K562 (cell line): ENCODE measurements at regions not wholly inside any gene's neighbourhood (a gene's known extent, or its start where the extent isn't known, plus 50 kb on each side); places are given as distances from the start of the nearest gene placed in this dataset.

ENCODE experiments used
- ATAC-seq: fragments of 200-7000 bp; cut with Tn5 transposase; 3 replicates; pipeline ENCODE4 v1.9.1; 2020; ENCODE audit warnings: moderate library complexity
- BruUV-seq: library from RNA; stranded (reverse); fragments of 400-500 nt; replicated peaks from 2 replicates; lab custom pipeline; 2021; lab: Mats Ljungman, UMichigan
- CTCF ChIA-PET: fragments of 300-600 bp; formaldehyde crosslinking; extraction: SDS; loops from one replicate; lab custom pipeline; 2021; ENCODE audit warnings: low intra/inter-chr PET ratio; lab: Yijun Ruan, JAX
- POLR2A ChIA-PET: fragments of 300-600, 350-650 bp; sonication (Branson Sonifier 250); formaldehyde crosslinking; extraction: SDS; loops from one replicate; lab custom pipeline; 2021; ENCODE audit warnings: antibody characterized with exemption, inconsistent platforms; lab: Yijun Ruan, JAX
- DNase-seq, 4 experiments: peaks; one replicate each; pipeline versions ENCODE4 v3.0.0 to v3.0.0-alpha.2; 2011 to 2018; ENCODE audit warnings: low spot score in 3 of 4, mixed read lengths in 3 of 4; ENCODE audit errors: extremely low read depth in 1 of 4
- FAIRE-seq: peaks from 2 replicates; lab custom pipeline; 2011; peaks lifted over from hg19 to GRCh38; lab: Jason Lieb, UNC
- H2AFZ ChIP-seq: 2 replicates; pipeline ENCODE4 v1.6.0; 2011; ENCODE audit warnings: low read depth, low read length, control low read depth, inconsistent platforms
- H3K27ac ChIP-seq: fragments of 200-600 bp; 3 replicates; pipeline ENCODE4 v1.8.0; 2011; ENCODE audit warnings: low read depth, mild to moderate bottlenecking, control low read depth, inconsistent platforms, low read length, moderate library complexity, mixed read lengths; ENCODE audit errors: extremely low read depth
- H3K27me3 ChIP-seq, 2 experiments: fragments of 300-600 bp in 1 of 2; 2 replicates in 1 of 2; 3 replicates in 1 of 2; pipeline versions ENCODE4 v1.6.0 to v1.8.0; 2011; ENCODE audit warnings: inconsistent platforms in 2 of 2, low read length in 2 of 2, mild to moderate bottlenecking in 1 of 2, mixed read lengths in 1 of 2, moderate library complexity in 1 of 2; ENCODE audit not compliant: control insufficient read depth in 2 of 2, insufficient read depth in 2 of 2
- H3K36me3 ChIP-seq: fragments of 300-600 bp; 3 replicates; pipeline ENCODE4 v1.8.0; 2011; ENCODE audit warnings: mild to moderate bottlenecking, low read length, inconsistent platforms; ENCODE audit not compliant: control insufficient read depth, insufficient read depth
- H3K4me1 ChIP-seq, 2 experiments: fragments of 200-600 bp in 1 of 2; replicated peaks in 1 of 2; 2 replicates in 1 of 2; 3 replicates in 1 of 2; pipeline versions ENCODE4 v1.5.1 to v1.8.0; 2011; ENCODE audit warnings: inconsistent platforms in 2 of 2, low read length in 2 of 2, mild to moderate bottlenecking in 1 of 2, mixed read lengths in 1 of 2, moderate library complexity in 1 of 2; ENCODE audit not compliant: control insufficient read depth in 2 of 2, insufficient read depth in 2 of 2
- H3K4me2 ChIP-seq: 2 replicates; pipeline ENCODE4 v1.6.1; 2011; ENCODE audit warnings: low read length, control low read depth, inconsistent platforms, mixed read lengths; ENCODE audit not compliant: insufficient read depth
- H3K4me3 ChIP-seq: fragments of 200-600 bp; sonication (generic), shearing (Covaris generic); 2 replicates; pipeline ENCODE4 v1.5.1; 2016; ENCODE audit warnings: control low read depth, inconsistent platforms
- H3K79me2 ChIP-seq: fragments of 200-600 bp; 3 replicates; pipeline ENCODE4 v1.8.0; 2011; ENCODE audit warnings: low read length, inconsistent platforms; ENCODE audit not compliant: control insufficient read depth, insufficient read depth
- H3K9ac ChIP-seq, 2 experiments: 2 replicates each; pipeline versions ENCODE4 v1.6.0 to v1.6.1; 2011; ENCODE audit warnings: low read depth in 2 of 2, low read length in 2 of 2, control low read depth in 1 of 2, inconsistent platforms in 1 of 2, mild to moderate bottlenecking in 1 of 2, mixed read lengths in 1 of 2; ENCODE audit not compliant: insufficient read depth in 1 of 2
- H3K9me1 ChIP-seq: one replicate; pipeline ENCODE4 v1.6.0; 2011; ENCODE audit warnings: inconsistent platforms, mild to moderate bottlenecking, low read length, moderate library complexity; ENCODE audit not compliant: control insufficient read depth, insufficient read depth
- H3K9me3 ChIP-seq: replicated peaks from 2 replicates; pipeline ENCODE4 v1.5.1; 2011; ENCODE audit warnings: low read depth, low read length, inconsistent platforms; ENCODE audit not compliant: control insufficient read depth, insufficient read depth
- H4K20me1 ChIP-seq: replicated peaks from 2 replicates; pipeline ENCODE4 v1.6.1; 2011; ENCODE audit warnings: low read length, inconsistent platforms, mixed read lengths; ENCODE audit not compliant: control insufficient read depth, insufficient read depth
- BRCA1 ChIP-seq, 2 experiments: fragments of 450-650 bp in 1 of 2; sonication (generic) in 1 of 2; formaldehyde crosslinking in 1 of 2; IDR thresholded peaks; 2 replicates each; pipeline versions ENCODE4 v1.5.0 to v1.6.1; 2017 to 2020; ENCODE audit warnings: mild to moderate bottlenecking in 1 of 2, missing genetic modification reagents in 1 of 2
- DIDO1 ChIP-seq: fragments of 450-650 bp; IDR thresholded peaks from 2 replicates; pipeline ENCODE4 v1.6.1; 2016; ENCODE audit warnings: low read depth, missing biosample characterization, missing genetic modification characterization
- ELK3 ChIP-seq: fragments of 450-650 bp; formaldehyde crosslinking; IDR thresholded peaks from 2 replicates; pipeline ENCODE4 v1.4.0; 2020; ENCODE audit warnings: mild to moderate bottlenecking
- FOXK1 ChIP-seq: sonication (generic); formaldehyde crosslinking; IDR thresholded peaks from 2 replicates; pipeline ENCODE4 v1.8.0; 2022; ENCODE audit warnings: missing genetic modification reagents, mild to moderate bottlenecking, borderline replicate concordance
- GABPB1 ChIP-seq: sonication (generic); formaldehyde crosslinking; IDR thresholded peaks from 2 replicates; pipeline ENCODE4 v1.8.0; 2022; ENCODE audit warnings: mild to moderate bottlenecking, missing genetic modification reagents
- PTTG1 ChIP-seq: fragments of 450-650 bp; IDR thresholded peaks from 2 replicates; pipeline ENCODE4 v1.6.1; 2016; ENCODE audit warnings: low read depth, mild to moderate bottlenecking, missing genetic modification characterization, missing compliant biosample characterization
- SRSF1 ChIP-seq: fragments of 200-400 bp; formaldehyde crosslinking; IDR thresholded peaks from 2 replicates; pipeline ENCODE4 v1.6.1; 2017; ENCODE audit warnings: mild to moderate bottlenecking, low read depth, low read length, moderate library complexity
- ZNF197 ChIP-seq: fragments of 200-800 bp; sonication (Bioruptor generic); IDR thresholded peaks from 2 replicates; pipeline ENCODE4 v1.6.1; 2016; ENCODE audit warnings: low read depth, missing genetic modification characterization, missing compliant biosample characterization
- ZNF589 ChIP-seq: fragments of 200-800 bp; sonication (Bioruptor generic); IDR thresholded peaks from 2 replicates; pipeline ENCODE4 v1.6.1; 2016; ENCODE audit warnings: low read depth, missing genetic modification characterization, missing compliant biosample characterization
- ZNF76 ChIP-seq: fragments of 250-450 bp; sonication (Bioruptor Pico); IDR thresholded peaks from 2 replicates; pipeline ENCODE4 v1.4.0; 2020; ENCODE audit warnings: mild to moderate bottlenecking, moderate library complexity, borderline replicate concordance
- ZNF785 ChIP-seq: fragments of 250-450 bp; sonication (Bioruptor Pico); IDR thresholded peaks from 2 replicates; pipeline ENCODE4 v1.4.0; 2020; ENCODE audit warnings: mild to moderate bottlenecking
- WGBS: fragments of 100-300 bp; shearing (Covaris generic); methylation state at CpG from one replicate; pipeline ENCODE4 v1.1.6; 2016; ENCODE audit warnings: low coverage, mixed read lengths; ENCODE audit not compliant: insufficient coverage; ENCODE audit errors: missing lambda C conversion rate; 5-methylcytosine and 5-hydroxymethylcytosine counted together
- in situ Hi-C: fragments of 300-500 bp; cut with MboI; formaldehyde crosslinking; loops from 4 replicates; pipeline ENCODE4 v1.15.0; 2018; ENCODE audit warnings: inconsistent platforms, mixed read lengths
- intact Hi-C: fragments of 100-400 bp; cut with micrococcal nuclease; formaldehyde crosslinking; loops from 2 replicates; pipeline ENCODE4 v1.14.2; 2022

GRCh38 chr6:21382821-21383449 is 210.6 kb upstream of the SOX4 start:
- H3K4me2 ChIP-seq: no peak overlapping the region
- H4K20me1 ChIP-seq: no peaks in the 10 kb centered on the region; the same call in 1 of the 2 replicates
- ChIA-PET CTCF (no interaction called here), POLR2A (interaction anchor here (1.3 kb wide), 1 partner anchor 13 kb away, joined by 3 read pairs; no protein-coding TSS in a partner anchor)
- no peak overlapping the region for H2AFZ ChIP-seq
- DNase-seq (no peak), ATAC-seq (no peak), FAIRE-seq (no peak)
- no peak for TF ChIP-seq FOXK1 (CRISPR knock-in tag)
- no peak for TF ChIP-seq ELK3 (CRISPR knock-in tag)
- H3K79me2 ChIP-seq: no peaks in the 10 kb centered on the region
- H3K9me1 ChIP-seq: no peaks in the 10 kb centered on the region
- no peak overlapping the region for H3K9ac ChIP-seq
- no TSS peak for BruUV-seq
- no peaks in the 10 kb centered on the region for H3K36me3 ChIP-seq
- no peak overlapping the region for H3K4me3 ChIP-seq
- no peak overlapping the region for H3K27ac ChIP-seq
- WGBS: 3% methylated on average over 12 of the region's 12 CpGs
- H3K4me1 ChIP-seq: no peaks in the 10 kb centered on the region
- peaks cover 17 to 33% of the 10 kb centered on the region in 2 experiments for H3K27me3 ChIP-seq
- H3K9me3 ChIP-seq: no peaks in the 10 kb centered on the region
- in situ Hi-C loops (no loop called here), intact Hi-C loops (no loop called here)

GRCh38 chr6:21383450-21384085 is 210.0 kb upstream of the SOX4 start:
- CTCF ChIA-PET: no interaction called here
- ATAC-seq (peak; percentile 46; the same call in 2 of the 3 replicates), FAIRE-seq (no peak), DNase-seq (no peak)
- Histone ChIP-seq H3K36me3 (no peaks in the 10 kb centered on the region), H3K9ac (no peak overlapping the region), H3K9me1 (no peaks in the 10 kb centered on the region), H2AFZ (no peak overlapping the region), H4K20me1 (no peaks in the 10 kb centered on the region), H3K79me2 (no peaks in the 10 kb centered on the region), H3K4me1 (no peaks in the 10 kb centered on the region), H3K27ac (no peak overlapping the region), H3K27me3 (peaks cover 17 to 32% of the 10 kb centered on the region in 2 experiments), H3K9me3 (no peaks in the 10 kb centered on the region), H3K4me2 (no peak overlapping the region), H3K4me3 (no peak overlapping the region)
- no TSS peak for BruUV-seq
- 2% methylated on average over 17 of the region's 17 CpGs for WGBS
- POLR2A ChIA-PET: interaction anchor here (0.6 to 1.8 kb wide), 3 partner anchors 8 to 76 kb away, joined by 3 to 5 read pairs (median 3); no protein-coding TSS in a partner anchor
- intact Hi-C loops (no loop called here), in situ Hi-C loops (no loop called here)
- TF ChIP-seq ZNF197 (CRISPR knock-in tag) (no peak), GABPB1 (CRISPR knock-in tag) (no peak), BRCA1 (IDR thresholded peaks at IDR 0.05) (no peak), BRCA1 (CRISPR knock-in tag; IDR thresholded peaks at IDR 0.05) (no peak), ZNF76 (CRISPR knock-in tag) (no peak), SRSF1 (no peak), FOXK1 (CRISPR knock-in tag) (no peak), DIDO1 (tag) (no peak), PTTG1 (tag) (no peak), ZNF785 (CRISPR knock-in tag) (no peak), ZNF589 (CRISPR knock-in tag) (no peak)
